ENCODE measurements at regions not wholly inside any gene's neighbourhood (a gene's known extent, or its start where the extent isn't known, plus 50 kb on each side); places are given as distances from the start of the nearest gene placed in this dataset.

DNA sequence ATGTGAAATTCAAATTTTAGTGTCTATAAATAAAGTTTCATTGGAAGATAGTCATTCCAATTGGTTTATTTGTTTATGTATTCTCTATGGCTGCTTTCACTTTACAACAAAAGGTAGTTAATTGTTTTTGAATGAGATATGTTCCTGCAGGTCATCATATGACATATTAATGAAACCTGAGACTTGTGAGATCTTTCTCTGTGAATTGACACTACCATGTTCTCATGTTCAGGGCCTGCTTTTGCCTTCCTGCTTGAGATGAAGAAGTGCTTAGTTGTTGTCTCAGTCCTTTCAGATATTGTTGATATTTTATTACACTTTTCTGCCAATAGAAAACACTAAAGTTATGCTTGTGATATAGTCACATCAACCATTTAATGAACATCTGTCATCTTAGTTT, 132.5 kb downstream of the UTRN start:
- TF ChIP-seq POLR2A (IDR thresholded peaks at IDR 0.05) (no peak), EP300 (IDR thresholded peaks at IDR 0.05) (no peak)
- TF ChIP-seq, protein P1, sequence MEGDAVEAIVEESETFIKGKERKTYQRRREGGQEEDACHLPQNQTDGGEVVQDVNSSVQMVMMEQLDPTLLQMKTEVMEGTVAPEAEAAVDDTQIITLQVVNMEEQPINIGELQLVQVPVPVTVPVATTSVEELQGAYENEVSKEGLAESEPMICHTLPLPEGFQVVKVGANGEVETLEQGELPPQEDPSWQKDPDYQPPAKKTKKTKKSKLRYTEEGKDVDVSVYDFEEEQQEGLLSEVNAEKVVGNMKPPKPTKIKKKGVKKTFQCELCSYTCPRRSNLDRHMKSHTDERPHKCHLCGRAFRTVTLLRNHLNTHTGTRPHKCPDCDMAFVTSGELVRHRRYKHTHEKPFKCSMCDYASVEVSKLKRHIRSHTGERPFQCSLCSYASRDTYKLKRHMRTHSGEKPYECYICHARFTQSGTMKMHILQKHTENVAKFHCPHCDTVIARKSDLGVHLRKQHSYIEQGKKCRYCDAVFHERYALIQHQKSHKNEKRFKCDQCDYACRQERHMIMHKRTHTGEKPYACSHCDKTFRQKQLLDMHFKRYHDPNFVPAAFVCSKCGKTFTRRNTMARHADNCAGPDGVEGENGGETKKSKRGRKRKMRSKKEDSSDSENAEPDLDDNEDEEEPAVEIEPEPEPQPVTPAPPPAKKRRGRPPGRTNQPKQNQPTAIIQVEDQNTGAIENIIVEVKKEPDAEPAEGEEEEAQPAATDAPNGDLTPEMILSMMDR (IDR thresholded peaks at IDR 0.05): no peak

Data from upper lobe of left lung (tissue), 4 donors.